MM.1S (cell line): ENCODE measurements at regions not wholly inside any gene's neighbourhood (a gene's known extent, or its start where the extent isn't known, plus 50 kb on each side); places are given as distances from the start of the nearest gene placed in this dataset.

ENCODE experiments used
- DNase-seq: peaks from one replicate; pipeline ENCODE4 v3.0.0-alpha.2; 2015
- H2AFZ ChIP-seq: fragments of 300-600 bp; sonication (generic); 2 replicates; pipeline ENCODE4 v1.6.0; 2016; ENCODE audit warnings: antibody characterized with exemption, low read length
- H3F3A ChIP-seq: fragments of 300-600 bp; sonication (generic); 2 replicates; pipeline ENCODE4 v1.6.1; 2016; ENCODE audit warnings: mild to moderate bottlenecking, antibody characterized with exemption, low read length, moderate library complexity, mixed read lengths; ENCODE audit not compliant: insufficient read depth
- H3K27ac ChIP-seq: fragments of 300-600 bp; sonication (generic); 2 replicates; pipeline ENCODE4 v1.5.1; 2016; ENCODE audit warnings: mild to moderate bottlenecking, low read length
- H3K27me3 ChIP-seq: fragments of 300-600 bp; sonication (generic); replicated peaks from 2 replicates; pipeline ENCODE4 v1.6.0; 2016; ENCODE audit warnings: low read length; ENCODE audit not compliant: insufficient read depth
- H3K36me3 ChIP-seq: fragments of 300-600 bp; sonication (generic); replicated peaks from 2 replicates; pipeline ENCODE4 v1.6.1; 2016; ENCODE audit warnings: mild to moderate bottlenecking, low read length, mixed read lengths; ENCODE audit not compliant: insufficient read depth
- H3K4me1 ChIP-seq: fragments of 300-600 bp; sonication (generic); 2 replicates; pipeline ENCODE4 v1.6.1; 2016; ENCODE audit warnings: low read length, mixed read lengths
- H3K4me2 ChIP-seq: fragments of 300-600 bp; sonication (generic); 2 replicates; pipeline ENCODE4 v1.6.0; 2016; ENCODE audit warnings: low read depth, low read length
- H3K4me3 ChIP-seq: fragments of 300-600 bp; sonication (generic); 2 replicates; pipeline ENCODE4 v1.5.1; 2016; ENCODE audit warnings: low read length, mixed read lengths
- H3K79me2 ChIP-seq: fragments of 300-600 bp; sonication (generic); 2 replicates; pipeline ENCODE4 v1.6.1; 2016; ENCODE audit warnings: mixed run types, low read length, mixed read lengths
- H3K9ac ChIP-seq: fragments of 300-600 bp; sonication (generic); 2 replicates; pipeline ENCODE4 v1.6.1; 2016; ENCODE audit warnings: low read length, mixed read lengths
- H3K9me2 ChIP-seq: fragments of 300-600 bp; sonication (generic); replicated peaks from 2 replicates; pipeline ENCODE4 v1.6.1; 2016; ENCODE audit warnings: mild to moderate bottlenecking, low read length, mixed read lengths; ENCODE audit not compliant: insufficient read depth
- H3K9me3 ChIP-seq: fragments of 300-600 bp; sonication (generic); replicated peaks from 2 replicates; pipeline ENCODE4 v1.6.1; 2016; ENCODE audit warnings: mild to moderate bottlenecking, low read length, mixed read lengths; ENCODE audit not compliant: insufficient read depth
- H4K20me1 ChIP-seq: fragments of 300-600 bp; sonication (generic); 2 replicates; pipeline ENCODE4 v1.6.1; 2016; ENCODE audit warnings: mild to moderate bottlenecking, low read length, moderate library complexity, mixed read lengths; ENCODE audit not compliant: insufficient read depth
- CTCF ChIP-seq: fragments of 300-600 bp; sonication (generic); IDR thresholded peaks from 2 replicates; pipeline ENCODE4 v1.5.1; 2016; ENCODE audit warnings: antibody characterized with exemption, low read length, mixed read lengths
- EZH2 ChIP-seq: fragments of 300-600 bp; sonication (generic); optimal IDR thresholded peaks from 2 replicates; pipeline ENCODE3; 2017; ENCODE audit warnings: low read depth, mild to moderate bottlenecking, antibody characterized with exemption, low read length, mixed read lengths
- EZH2phosphoT487 ChIP-seq: fragments of 300-600 bp; sonication (generic); IDR thresholded peaks from 2 replicates; pipeline ENCODE4 v1.6.1; 2018; ENCODE audit warnings: antibody characterized with exemption, low read length

- Histone ChIP-seq H3K4me2 (no peak overlapping the region), H3K27me3 (no peaks in the 10 kb centered on the region), H3K79me2 (no peaks in the 10 kb centered on the region), H3K36me3 (no peaks in the 10 kb centered on the region), H3K9ac (no peak overlapping the region), H3K4me3 (no peak overlapping the region), H3F3A (no peaks in the 10 kb centered on the region), H3K9me2 (no peaks in the 10 kb centered on the region), H3K9me3 (no peaks in the 10 kb centered on the region), H2AFZ (no peak overlapping the region), H3K27ac (no peak overlapping the region), H4K20me1 (no peaks in the 10 kb centered on the region), H3K4me1 (no peaks in the 10 kb centered on the region)
- TF ChIP-seq EZH2 (no peak), EZH2phosphoT487 (no peak), CTCF (no peak)
- DNase-seq = no peak
These were observed 579.2 kb downstream of the BCOR start for GRCh38 chrX:39518476-39519029.

DNA sequence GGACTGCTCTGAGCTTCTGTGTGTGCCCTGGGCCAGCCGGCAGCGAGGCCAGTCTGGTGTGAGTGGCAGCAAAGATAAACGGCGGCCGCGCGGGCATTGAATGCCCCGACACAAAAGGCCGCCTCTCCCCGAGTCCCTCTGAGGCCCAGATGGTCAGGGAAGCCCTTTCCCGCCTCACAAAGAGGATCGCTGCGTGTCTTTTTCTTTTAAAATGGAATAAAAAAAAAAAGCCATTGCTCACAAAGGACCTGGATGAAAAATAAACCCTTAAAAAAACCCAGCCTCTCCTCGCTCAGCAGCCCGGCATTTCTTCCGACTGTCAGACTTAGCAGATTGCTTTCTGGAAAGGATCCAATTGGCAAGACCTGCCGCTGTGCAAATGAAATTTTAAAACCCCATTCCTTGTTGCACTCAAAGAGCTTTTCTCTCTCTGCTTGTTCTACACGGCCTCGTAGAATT is 578.7 kb downstream of the BCOR start:
- Histone ChIP-seq H3K9me2 (no peaks in the 10 kb centered on the region), H3K79me2 (no peaks in the 10 kb centered on the region), H3K27ac (no peak overlapping the region), H3K9ac (no peak overlapping the region), H3K4me2 (no peak overlapping the region), H3F3A (no peaks in the 10 kb centered on the region), H3K4me3 (no peak overlapping the region), H3K36me3 (no peaks in the 10 kb centered on the region), H4K20me1 (no peaks in the 10 kb centered on the region), H3K27me3 (no peaks in the 10 kb centered on the region), H3K9me3 (no peaks in the 10 kb centered on the region), H3K4me1 (no peaks in the 10 kb centered on the region), H2AFZ (no peak overlapping the region)
- no peak for DNase-seq
- no peak for TF ChIP-seq EZH2
- no peak for TF ChIP-seq CTCF
- no peak for TF ChIP-seq EZH2phosphoT487

GRCh38 chrX:39519566-39520301 is 578.0 kb downstream of the BCOR start:
- Histone ChIP-seq H2AFZ (no peak overlapping the region), H3K27me3 (no peaks in the 10 kb centered on the region), H3K4me2 (no peak overlapping the region), H3K9me2 (no peaks in the 10 kb centered on the region), H3K79me2 (no peaks in the 10 kb centered on the region), H3K9ac (no peak overlapping the region), H3K27ac (no peak overlapping the region), H3K4me3 (no peak overlapping the region), H3K36me3 (no peaks in the 10 kb centered on the region), H3F3A (no peaks in the 10 kb centered on the region), H3K4me1 (no peaks in the 10 kb centered on the region), H3K9me3 (no peaks in the 10 kb centered on the region), H4K20me1 (no peaks in the 10 kb centered on the region)
- no peak for DNase-seq
- no peak for TF ChIP-seq EZH2phosphoT487
- TF ChIP-seq EZH2 = no peak
- TF ChIP-seq CTCF = no peak
